Naive thymus-derived CD4-positive, alpha-beta T cell (primary cell): ENCODE measurements at regions not wholly inside any gene's neighbourhood (a gene's known extent, or its start where the extent isn't known, plus 50 kb on each side); places are given as distances from the start of the nearest gene placed in this dataset.

Experiments
- ATAC-seq: fragments of 150-1000 bp; cut with Tn5 transposase; 2 replicates; pipeline ENCODE4 v1.10.0; 2021; ENCODE audit warnings: mild to moderate bottlenecking, moderate library complexity
- CTCF ChIA-PET: fragments of 350-600 bp; sonication (Branson Sonifier 250); formaldehyde crosslinking; loops from one replicate; lab custom pipeline; 2021; ENCODE audit warnings: antibody characterized with exemption; lab: Charles Lee
- POLR2A ChIA-PET: fragments of 350-600 bp; sonication (Branson Sonifier 250); formaldehyde crosslinking; loops from one replicate; lab custom pipeline; 2021; ENCODE audit warnings: antibody characterized with exemption, inconsistent platforms; lab: Charles Lee
- DNase-seq, 9 donors: peaks; one replicate each; pipeline versions ENCODE4 v3.0.0 to v3.0.0-alpha.2; 2020 to 2022; ENCODE audit warnings: mixed read lengths in 1 of 9
- H3K27ac ChIP-seq: one replicate; pipeline ENCODE4 v1.7.0; 2013; ENCODE audit warnings: mild to moderate bottlenecking, low read depth, low read length, moderate library complexity
- H3K27me3 ChIP-seq, 2 donors: one replicate each; pipeline ENCODE4 v1.7.0; 2013; ENCODE audit warnings: low read length in 2 of 2, mild to moderate bottlenecking in 2 of 2, moderate library complexity in 2 of 2; ENCODE audit not compliant: control insufficient read depth in 2 of 2, insufficient read depth in 2 of 2
- H3K36me3 ChIP-seq, 3 experiments: 1 replicate in 2 of 3; 2 replicates in 1 of 3; pipeline ENCODE4 v1.7.0; 2013; ENCODE audit warnings: low read length in 3 of 3, mild to moderate bottlenecking in 3 of 3, moderate library complexity in 1 of 3; ENCODE audit not compliant: insufficient read depth in 3 of 3, control insufficient read depth in 2 of 3
- H3K4me1 ChIP-seq, 2 donors: one replicate each; pipeline ENCODE4 v1.7.0; 2013; ENCODE audit warnings: low read length in 2 of 2, mild to moderate bottlenecking in 2 of 2, moderate library complexity in 1 of 2; ENCODE audit not compliant: control insufficient read depth in 2 of 2, insufficient read depth in 2 of 2
- H3K4me3 ChIP-seq: 2 replicates; pipeline ENCODE4 v1.7.0; 2013; ENCODE audit warnings: mild to moderate bottlenecking, low read length
- H3K9me3 ChIP-seq, 3 experiments: 1 replicate in 2 of 3; 2 replicates in 1 of 3; pipeline ENCODE4 v1.7.0; 2013; ENCODE audit warnings: low read length in 3 of 3; ENCODE audit not compliant: control insufficient read depth in 2 of 3
- H3K27ac Mint-ChIP-seq, 9 donors: one replicate each; pipeline ENCODE4 v1.8.0; 2020 to 2022; ENCODE audit warnings: mixed read lengths in 9 of 9, mild to moderate bottlenecking in 8 of 9, moderate library complexity in 5 of 9, inconsistent platforms in 2 of 9
- H3K27me3 Mint-ChIP-seq, 5 donors: one replicate each; pipeline ENCODE4 v1.8.0; 2021 to 2022; ENCODE audit warnings: mixed read lengths in 5 of 5, mild to moderate bottlenecking in 1 of 5
- H3K36me3 Mint-ChIP-seq, 5 donors: one replicate each; pipeline ENCODE4 v1.8.0; 2020 to 2022; ENCODE audit warnings: mixed read lengths in 5 of 5, mild to moderate bottlenecking in 3 of 5, inconsistent platforms in 1 of 5
- H3K4me1 Mint-ChIP-seq, 7 donors: one replicate each; pipeline ENCODE4 v1.8.0; 2020 to 2022; ENCODE audit warnings: mixed read lengths in 7 of 7, mild to moderate bottlenecking in 3 of 7, inconsistent platforms in 1 of 7
- H3K4me3 Mint-ChIP-seq, 10 donors: one replicate each; pipeline ENCODE4 v1.8.0; 2020 to 2022; ENCODE audit warnings: mild to moderate bottlenecking in 10 of 10, mixed read lengths in 10 of 10, moderate library complexity in 6 of 10, inconsistent platforms in 2 of 10
- H3K9me3 Mint-ChIP-seq, 11 donors: one replicate each; pipeline ENCODE4 v1.8.0; 2020 to 2022; ENCODE audit warnings: mixed read lengths in 11 of 11, mild to moderate bottlenecking in 4 of 11, inconsistent platforms in 1 of 11, moderate library complexity in 1 of 11
- intact Hi-C, 2 donors: fragments of 100-400 bp; cut with micrococcal nuclease; formaldehyde crosslinking; loops; one replicate each; pipeline ENCODE4 v1.15.1; 2023

- DNase-seq (no peak), ATAC-seq (no peak)
- Histone ChIP-seq H3K27me3 (no peaks in the 10 kb centered on the region), H3K36me3 (no peaks in the 10 kb centered on the region), H3K4me3 (no peak overlapping the region), H3K4me1 (no peaks in the 10 kb centered on the region), H3K27ac (no peak overlapping the region), H3K9me3 (no peaks in the 10 kb centered on the region)
- H3K4me1 Mint-ChIP-seq, result peaks cover 0 to 3% (median 0%) of the 10 kb centered on the region in 7 donors
- ChIA-PET POLR2A (no interaction called here), CTCF (no interaction called here)
- H3K27me3 Mint-ChIP-seq, result peaks cover 14 to 45% (median 27%) of the 10 kb centered on the region in 5 donors
- intact Hi-C loops, result no loop called here
- peaks cover 0 to 5% (median 0%) of the 10 kb centered on the region in 5 donors for H3K36me3 Mint-ChIP-seq
- H3K9me3 Mint-ChIP-seq, result peaks cover 0 to 1% (median 0%) of the 10 kb centered on the region in 11 donors
- no peak overlapping the region for H3K4me3 Mint-ChIP-seq
- no peak overlapping the region for H3K27ac Mint-ChIP-seq
Measured at GRCh38 chr10:113456741-113457140, 96.1 kb upstream of the HABP2 start.

GRCh38 chr10:113457408-113457807 lies 95.4 kb upstream of the HABP2 start:
- H3K27me3 ChIP-seq, result no peaks in the 10 kb centered on the region
- Mint-ChIP-seq H3K27me3 (peaks cover 15 to 52% (median 27%) of the 10 kb centered on the region in 5 donors), H3K4me3 (no peak overlapping the region), H3K4me1 (peaks cover 0 to 3% (median 0%) of the 10 kb centered on the region in 7 donors), H3K36me3 (peaks cover 0 to 5% (median 0%) of the 10 kb centered on the region in 5 donors), H3K9me3 (peaks cover 0 to 1% (median 0%) of the 10 kb centered on the region in 11 donors), H3K27ac (no peak overlapping the region)
- no peak overlapping the region for H3K4me3 ChIP-seq
- no peaks in the 10 kb centered on the region for H3K9me3 ChIP-seq
- no peaks in the 10 kb centered on the region for H3K36me3 ChIP-seq
- no peak overlapping the region for H3K27ac ChIP-seq
- intact Hi-C loops, result no loop called here
- DNase-seq, result no peak
- ChIA-PET POLR2A (no interaction called here), CTCF (no interaction called here)
- H3K4me1 ChIP-seq, result no peaks in the 10 kb centered on the region
- no peak for ATAC-seq

GRCh38 chr10:113458451-113458850 lies 94.4 kb upstream of the HABP2 start:
- no peak overlapping the region for H3K4me3 ChIP-seq
- H3K27ac ChIP-seq, result no peak overlapping the region
- H3K4me1 Mint-ChIP-seq, result peaks cover 0 to 3% (median 0%) of the 10 kb centered on the region in 7 donors
- POLR2A ChIA-PET, result no interaction called here
- H3K9me3 Mint-ChIP-seq, result peaks cover 0 to 1% (median 0%) of the 10 kb centered on the region in 11 donors
- H3K4me1 ChIP-seq, result no peaks in the 10 kb centered on the region
- ATAC-seq, result no peak
- peaks cover 0 to 5% (median 0%) of the 10 kb centered on the region in 5 donors for H3K36me3 Mint-ChIP-seq
- no peaks in the 10 kb centered on the region for H3K27me3 ChIP-seq
- H3K36me3 ChIP-seq, result no peaks in the 10 kb centered on the region
- no peak for DNase-seq
- H3K27me3 Mint-ChIP-seq, result peaks cover 19 to 56% (median 28%) of the 10 kb centered on the region in 5 donors
- no peak overlapping the region for H3K4me3 Mint-ChIP-seq
- CTCF ChIA-PET, result no interaction called here
- intact Hi-C loops, result no loop called here
- no peaks in the 10 kb centered on the region for H3K9me3 ChIP-seq
- H3K27ac Mint-ChIP-seq, result no peak overlapping the region

DNA sequence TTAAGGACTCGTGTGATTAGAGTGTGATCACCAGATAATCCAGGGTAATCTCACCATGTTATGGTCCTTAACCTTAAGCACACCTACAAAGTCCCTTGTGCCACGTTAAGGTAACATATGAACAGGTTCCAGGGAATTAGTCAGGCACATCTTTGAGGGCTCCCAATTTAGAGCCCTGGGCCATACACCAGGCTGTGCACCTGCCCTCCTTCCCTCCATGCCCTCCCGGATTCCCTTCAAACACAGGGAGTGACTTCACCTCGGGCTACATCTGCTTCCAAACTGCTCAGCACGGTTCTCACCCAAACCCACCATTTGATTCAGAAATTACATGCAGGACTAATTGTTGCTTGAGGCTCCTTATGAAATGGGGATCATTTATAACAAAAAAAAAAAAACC lies 93.9 kb upstream of the HABP2 start:
- ATAC-seq (no peak), DNase-seq (no peak)
- intact Hi-C loops, result no loop called here
- Mint-ChIP-seq H3K4me3 (no peak overlapping the region), H3K27me3 (peaks cover 22 to 55% (median 29%) of the 10 kb centered on the region in 5 donors), H3K9me3 (peaks cover 0 to 1% (median 0%) of the 10 kb centered on the region in 11 donors), H3K36me3 (peaks cover 0 to 5% (median 0%) of the 10 kb centered on the region in 5 donors), H3K4me1 (peaks cover 0 to 3% (median 0%) of the 10 kb centered on the region in 7 donors), H3K27ac (no peak overlapping the region)
- Histone ChIP-seq H3K36me3 (no peaks in the 10 kb centered on the region), H3K9me3 (no peaks in the 10 kb centered on the region), H3K4me3 (no peak overlapping the region), H3K27ac (no peak overlapping the region), H3K27me3 (no peaks in the 10 kb centered on the region), H3K4me1 (no peaks in the 10 kb centered on the region)
- ChIA-PET CTCF (no interaction called here), POLR2A (no interaction called here)

GRCh38 chr10:113459626-113460280 lies 93.1 kb upstream of the HABP2 start:
- no peak overlapping the region for H3K4me3 Mint-ChIP-seq
- peaks cover 0 to 5% (median 0%) of the 10 kb centered on the region in 5 donors for H3K36me3 Mint-ChIP-seq
- Histone ChIP-seq H3K27ac (no peak overlapping the region), H3K27me3 (no peaks in the 10 kb centered on the region), H3K36me3 (no peaks in the 10 kb centered on the region), H3K4me3 (no peak overlapping the region), H3K4me1 (no peaks in the 10 kb centered on the region), H3K9me3 (no peaks in the 10 kb centered on the region)
- intact Hi-C loops, result no loop called here
- no peak for ATAC-seq
- peaks cover 0 to 1% (median 0%) of the 10 kb centered on the region in 11 donors for H3K9me3 Mint-ChIP-seq
- ChIA-PET POLR2A (no interaction called here), CTCF (no interaction called here)
- no peak overlapping the region for H3K27ac Mint-ChIP-seq
- DNase-seq, result no peak
- peaks cover 0 to 3% (median 0%) of the 10 kb centered on the region in 7 donors for H3K4me1 Mint-ChIP-seq
- peaks cover 27 to 61% (median 28%) of the 10 kb centered on the region in 5 donors for H3K27me3 Mint-ChIP-seq

DNA sequence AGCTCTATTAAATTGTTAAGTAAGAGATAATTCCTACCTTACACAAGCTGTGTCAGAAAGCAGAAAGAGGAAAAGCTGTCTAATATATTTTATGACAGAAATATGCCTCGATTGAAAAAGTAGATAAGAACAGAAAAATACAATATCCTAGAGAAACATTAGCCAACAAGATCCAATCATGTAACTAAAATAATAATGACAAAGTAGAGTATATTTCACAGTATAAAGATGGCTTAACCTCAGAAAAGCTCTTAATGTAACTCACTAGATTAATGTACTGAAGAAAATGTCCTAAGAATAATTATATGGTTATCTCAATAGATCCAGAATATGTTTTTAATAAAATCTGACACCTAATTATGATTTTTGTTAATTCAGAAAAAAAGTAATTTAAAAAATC lies 89.8 kb upstream of the HABP2 start:
- H3K4me3 ChIP-seq, result no peak overlapping the region
- no peak overlapping the region for H3K27ac ChIP-seq
- H3K27ac Mint-ChIP-seq, result no peak overlapping the region
- no peaks in the 10 kb centered on the region for H3K36me3 ChIP-seq
- peaks cover 0 to 5% (median 0%) of the 10 kb centered on the region in 11 donors for H3K9me3 Mint-ChIP-seq
- ATAC-seq, result no peak
- no peak for DNase-seq
- H3K4me3 Mint-ChIP-seq, result no peak overlapping the region
- CTCF ChIA-PET, result no interaction called here
- H3K36me3 Mint-ChIP-seq, result no peaks in the 10 kb centered on the region
- H3K9me3 ChIP-seq, result no peaks in the 10 kb centered on the region
- peaks cover 21 to 72% (median 26%) of the 10 kb centered on the region in 5 donors for H3K27me3 Mint-ChIP-seq
- H3K4me1 ChIP-seq, result no peaks in the 10 kb centered on the region
- POLR2A ChIA-PET, result no interaction called here
- no peaks in the 10 kb centered on the region for H3K4me1 Mint-ChIP-seq
- intact Hi-C loops, result no loop called here
- H3K27me3 ChIP-seq, result no peaks in the 10 kb centered on the region

DNA sequence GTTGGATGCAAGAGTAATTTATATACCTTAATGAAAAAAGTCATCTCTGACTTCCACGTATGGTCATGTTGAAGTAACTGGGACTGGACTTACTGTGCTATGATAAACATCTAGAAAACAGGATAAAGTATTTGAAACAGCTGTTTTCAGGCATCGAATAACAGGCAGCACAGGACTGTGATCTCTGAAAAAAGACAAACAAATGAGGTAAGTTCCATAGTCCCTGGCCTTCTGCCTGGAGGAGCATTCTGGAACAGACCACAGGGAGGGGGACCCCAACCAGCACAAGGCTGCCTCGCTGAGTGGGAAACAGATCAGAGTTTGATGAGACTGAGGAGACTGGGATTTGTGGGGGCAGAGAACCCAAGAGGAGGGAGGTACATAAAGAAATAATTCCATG lies 89.1 kb upstream of the HABP2 start:
- Histone ChIP-seq H3K4me1 (no peaks in the 10 kb centered on the region), H3K9me3 (no peaks in the 10 kb centered on the region), H3K27ac (no peak overlapping the region), H3K4me3 (no peak overlapping the region), H3K36me3 (no peaks in the 10 kb centered on the region), H3K27me3 (no peaks in the 10 kb centered on the region)
- DNase-seq, result no peak
- no peak overlapping the region for H3K4me3 Mint-ChIP-seq
- peaks cover 0 to 5% (median 0%) of the 10 kb centered on the region in 11 donors for H3K9me3 Mint-ChIP-seq
- ChIA-PET CTCF (no interaction called here), POLR2A (no interaction called here)
- no peaks in the 10 kb centered on the region for H3K36me3 Mint-ChIP-seq
- H3K4me1 Mint-ChIP-seq, result no peaks in the 10 kb centered on the region
- no peak for ATAC-seq
- intact Hi-C loops, result no loop called here
- no peak overlapping the region for H3K27ac Mint-ChIP-seq
- peaks cover 18 to 68% (median 26%) of the 10 kb centered on the region in 5 donors for H3K27me3 Mint-ChIP-seq
